Inflammatory macrophage treated with lipopolysaccharide for 1 hour (primary cell): ENCODE measurements at regions not wholly inside any gene's neighbourhood (a gene's known extent, or its start where the extent isn't known, plus 50 kb on each side); places are given as distances from the start of the nearest gene placed in this dataset.
"Not testable (repeated sequence)": the region's sequence is repeated elsewhere in the genome, so short reads cannot be mapped to it uniquely, and the experiment has no call there.

Experiments used
- DNase-seq, 2 donors: peaks; one replicate each; pipeline ENCODE4 v3.0.0-alpha.2; 2020 to 2022

DNA sequence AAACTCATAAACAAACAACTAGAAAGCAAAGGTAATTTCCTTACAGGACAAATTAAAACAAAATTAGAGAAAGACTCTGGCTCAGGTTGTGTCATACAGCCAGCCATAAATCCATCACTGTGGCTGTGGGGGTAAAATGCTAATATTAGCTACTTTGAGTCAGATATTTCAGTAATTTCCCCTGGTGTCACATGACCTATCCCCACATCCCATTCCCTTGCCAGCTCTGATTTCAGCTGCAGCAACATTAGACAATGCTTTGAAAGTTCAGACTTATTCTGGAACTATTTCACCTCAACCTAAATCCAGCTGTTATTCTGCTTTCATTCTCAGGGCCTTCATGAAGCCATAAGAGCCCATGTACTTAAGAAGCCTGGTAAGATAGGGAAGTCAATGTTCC is 55.3 kb downstream of the RPL10L start:
- DNase-seq = peak in 1 of 2 donors; percentile 20

- DNase-seq = no peak
Measured at GRCh38 chr14:46582826-46583225, 68.8 kb downstream of the RPL10L start.

- DNase-seq = peak; percentile 54 to 70
Measured at GRCh38 chr14:46581036-46581671, 70.4 kb downstream of the RPL10L start.

DNA sequence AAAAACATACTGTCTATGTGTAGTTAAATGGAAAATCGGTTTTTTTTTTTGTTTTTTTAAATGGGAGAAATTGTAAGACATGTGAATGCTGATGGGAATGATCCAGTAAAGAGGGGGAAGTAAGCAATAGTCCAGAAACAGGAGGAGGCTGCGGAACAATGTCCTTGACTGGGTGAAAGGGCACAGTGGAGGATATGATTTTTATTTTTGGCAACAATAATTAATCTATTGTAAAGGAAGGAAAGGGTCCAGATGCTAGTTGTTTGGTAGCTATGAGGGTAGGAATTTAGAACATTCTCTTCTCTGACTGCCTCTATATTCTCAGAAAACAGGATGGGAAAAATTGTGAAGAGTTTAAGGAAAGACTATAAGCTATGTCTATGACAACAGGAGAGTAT is 76.6 kb downstream of the RPL10L start:
- DNase-seq = no peak

- DNase-seq = peak; percentile 37 to 46
Measured at GRCh38 chr14:46574221-46574977, 77.2 kb downstream of the RPL10L start.

DNA sequence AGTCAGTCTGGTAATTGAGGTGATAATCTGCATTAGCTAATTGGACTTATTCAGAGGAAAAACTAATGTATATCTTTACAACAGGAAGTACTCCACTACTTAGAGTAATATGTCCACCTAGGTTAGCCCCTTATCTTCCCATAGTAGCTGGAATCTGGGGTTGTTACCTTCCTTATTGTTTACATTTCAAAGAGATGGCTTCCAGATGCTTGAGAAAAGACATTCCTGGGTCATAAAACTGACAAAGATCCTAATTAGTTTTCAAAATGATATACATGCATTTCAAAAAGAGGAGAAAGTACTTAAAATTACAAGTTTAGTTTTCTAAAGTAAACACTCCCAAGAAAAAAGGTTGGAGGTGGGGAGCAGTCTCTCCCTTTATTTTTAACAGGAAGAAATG is 78.1 kb downstream of the RPL10L start:
- no peak for DNase-seq

GRCh38 chr14:46571970-46572369 is 79.6 kb downstream of the RPL10L start:
- DNase-seq = no peak

GRCh38 chr14:46568161-46568560 is 83.4 kb downstream of the RPL10L start:
- DNase-seq = not testable (repeated sequence)

GRCh38 chr14:46550836-46551235 is 100.7 kb downstream of the RPL10L start:
- DNase-seq = no peak

DNA sequence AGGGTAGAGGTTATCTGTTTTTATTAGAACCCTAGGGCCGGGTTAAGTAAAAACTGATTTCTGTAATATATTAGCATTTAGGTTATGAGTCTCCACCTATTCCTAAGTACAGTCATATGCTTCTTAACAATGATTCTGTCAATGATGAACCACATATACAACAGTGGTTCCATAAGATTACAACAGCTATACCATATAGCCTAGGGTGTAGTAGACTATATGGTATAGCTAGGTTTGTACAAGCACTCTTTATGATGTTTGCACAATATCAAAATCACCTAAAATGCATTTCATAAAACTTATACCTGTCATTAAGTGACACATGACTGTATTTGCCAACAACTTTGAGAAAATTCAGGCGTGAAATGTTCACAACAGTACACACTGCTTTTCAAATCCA is 110.6 kb downstream of the RPL10L start:
- DNase-seq = no peak

DNA sequence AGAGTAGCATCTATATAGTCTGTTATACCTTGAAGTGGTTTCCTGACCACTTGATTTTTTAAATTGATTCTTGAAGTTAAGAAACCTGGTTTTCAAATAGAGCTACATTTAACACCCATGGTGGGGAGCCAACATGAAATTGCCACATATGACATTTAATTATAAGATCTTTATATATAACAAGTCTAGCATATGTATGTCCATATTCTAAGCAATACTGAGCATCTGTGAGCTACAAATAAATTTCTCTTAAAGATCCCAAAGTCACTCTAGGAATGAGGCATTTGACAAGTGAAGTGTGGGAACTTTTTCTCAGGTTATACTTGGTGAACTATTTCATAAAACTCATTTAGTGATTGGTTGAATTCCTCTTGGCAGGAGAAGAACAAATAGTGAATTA is 132.5 kb downstream of the RPL10L start:
- no peak for DNase-seq

DNA sequence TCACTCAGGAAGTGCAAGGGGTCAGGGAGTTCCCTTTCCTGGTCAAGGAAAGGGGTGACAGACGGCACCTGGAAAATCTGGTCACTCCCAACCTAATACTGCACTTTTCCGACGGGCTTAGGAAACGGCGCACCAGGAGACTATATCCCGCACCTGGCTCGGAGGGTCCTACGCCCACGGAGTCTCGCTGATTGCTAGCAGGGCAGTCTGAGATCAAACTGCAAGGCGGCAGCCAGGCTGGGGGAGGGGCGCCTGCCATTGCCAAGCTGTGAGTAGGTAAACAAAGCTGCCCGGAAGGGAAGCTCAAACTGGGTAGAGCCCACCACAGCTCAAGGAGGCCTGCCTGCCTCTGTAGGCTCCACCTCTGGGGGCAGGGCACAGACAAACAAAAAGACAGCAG is 142.8 kb downstream of the RPL10L start:
- not testable (repeated sequence) for DNase-seq

DNA sequence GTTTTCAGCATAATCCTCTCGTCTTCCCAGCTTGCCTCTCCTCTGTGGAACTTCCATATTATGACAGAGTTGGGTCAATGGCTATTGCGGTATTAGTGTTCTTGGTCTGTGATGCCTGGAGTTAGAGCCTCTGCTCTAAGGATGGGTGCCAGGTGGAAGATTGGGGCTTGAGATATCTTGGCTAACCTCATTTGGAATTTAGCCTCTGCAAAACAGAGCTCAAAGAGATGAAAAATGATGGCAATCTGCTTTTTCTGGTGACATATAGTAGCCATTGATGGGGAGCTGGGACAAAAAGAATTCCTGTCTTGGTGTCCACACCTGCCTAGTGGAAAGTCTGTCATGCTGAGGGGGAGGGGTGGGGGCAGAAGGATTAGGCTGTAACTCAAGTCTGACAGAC is 152.1 kb downstream of the RPL10L start:
- no peak for DNase-seq

- no peak for DNase-seq
Measured at GRCh38 chr14:46496409-46496808, 155.2 kb downstream of the RPL10L start.

- DNase-seq = peak in 1 of 2 donors; percentile 16
Measured at GRCh38 chr14:46490238-46490685, 161.3 kb downstream of the RPL10L start.

DNA sequence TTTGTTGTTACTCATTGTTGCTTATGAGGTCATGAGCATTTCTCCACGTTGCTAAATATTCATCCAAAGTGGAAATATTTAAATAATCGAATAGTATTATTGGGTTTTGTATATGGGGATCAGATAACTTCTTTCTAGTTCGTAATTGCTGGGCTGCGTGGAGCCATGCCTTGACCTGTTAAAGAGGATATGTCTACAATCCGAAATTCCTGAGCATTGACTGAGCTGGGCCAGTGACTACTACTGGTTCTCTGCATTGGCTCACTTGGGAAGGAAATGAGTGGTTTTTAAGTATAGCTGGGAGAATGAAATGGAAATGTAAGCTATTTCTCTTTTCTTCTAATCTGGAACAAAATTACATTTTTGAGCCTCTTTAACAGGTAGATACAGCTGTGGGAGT is 163.2 kb downstream of the RPL10L start:
- no peak for DNase-seq

DNA sequence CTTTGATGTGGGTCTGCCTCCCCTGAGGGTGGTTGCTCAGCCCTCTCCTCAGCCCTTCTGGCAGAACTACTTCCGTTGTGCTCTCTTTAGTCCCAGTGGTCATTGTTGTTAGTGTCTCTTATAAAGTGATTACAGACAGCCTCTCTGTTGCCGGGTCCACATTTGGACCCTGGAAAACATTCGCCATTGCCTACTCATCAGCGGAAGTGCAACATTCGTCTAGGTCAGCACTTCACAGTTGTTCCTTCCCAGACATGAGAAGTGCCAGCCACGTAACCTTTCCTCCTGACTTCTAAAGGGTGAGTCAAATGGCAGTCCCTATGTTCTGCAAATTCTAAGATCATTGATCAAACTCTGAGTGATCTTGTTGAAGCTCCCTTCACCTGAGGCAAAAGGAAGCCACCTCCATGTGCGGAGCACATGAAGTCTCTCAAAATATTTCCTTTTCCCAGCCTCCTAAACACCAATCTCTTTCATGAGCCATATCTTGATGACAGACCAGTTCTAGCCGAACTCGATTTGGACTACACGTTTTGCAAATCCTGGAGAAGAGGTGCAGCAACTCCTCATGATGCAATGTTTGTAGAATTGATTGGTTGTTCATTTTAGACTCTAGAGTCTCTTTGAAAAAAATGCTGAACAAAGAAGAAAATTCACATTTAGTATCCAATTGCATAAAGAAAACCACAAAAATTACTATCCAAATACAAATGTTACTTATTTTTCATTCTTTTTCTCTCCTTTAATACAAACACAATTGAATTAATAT is 163.8 kb downstream of the RPL10L start:
- DNase-seq = no peak

DNA sequence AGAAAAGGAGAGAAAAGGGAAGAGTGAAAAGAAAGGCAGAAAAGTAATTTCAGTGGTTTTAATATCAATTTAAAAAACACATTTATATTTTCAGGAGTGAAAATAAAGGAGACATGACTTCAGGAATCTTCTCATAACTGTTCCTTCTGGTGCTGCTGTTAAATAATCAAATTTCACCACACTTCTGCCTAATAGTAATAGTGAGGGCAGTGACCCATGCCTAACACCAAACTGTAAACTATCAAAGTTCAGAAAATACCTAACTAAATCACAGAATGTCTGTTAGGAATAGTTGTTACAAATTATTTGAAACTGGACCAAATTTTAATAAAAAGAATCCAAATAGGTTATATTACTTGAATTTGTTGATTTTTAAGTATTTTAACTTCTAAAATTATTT is 169.4 kb downstream of the RPL10L start:
- DNase-seq = no peak

DNA sequence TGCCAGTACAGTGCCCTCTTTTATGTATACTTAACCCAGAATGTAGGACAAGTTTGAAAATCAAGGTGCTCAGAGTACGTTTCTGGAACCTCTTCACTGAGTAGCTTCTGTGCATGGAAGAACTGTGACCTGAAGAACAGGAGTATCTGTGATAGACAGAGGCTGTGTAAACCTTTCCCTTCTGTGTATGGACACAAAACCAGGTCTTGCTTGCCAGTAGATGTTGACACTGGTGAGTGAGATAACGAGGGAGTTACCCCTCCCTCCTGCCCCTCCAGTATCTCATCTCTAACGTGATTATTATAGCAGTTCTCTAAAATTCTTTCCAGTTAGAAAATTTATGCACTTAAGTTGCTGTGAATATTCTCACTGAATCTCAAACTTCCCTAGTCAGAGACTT is 170.8 kb downstream of the RPL10L start:
- no peak for DNase-seq

GRCh38 chr14:46472261-46472660 is 179.3 kb downstream of the RPL10L start:
- no peak for DNase-seq

GRCh38 chr14:46464341-46464740 is 187.2 kb downstream of the RPL10L start:
- DNase-seq = no peak

DNA sequence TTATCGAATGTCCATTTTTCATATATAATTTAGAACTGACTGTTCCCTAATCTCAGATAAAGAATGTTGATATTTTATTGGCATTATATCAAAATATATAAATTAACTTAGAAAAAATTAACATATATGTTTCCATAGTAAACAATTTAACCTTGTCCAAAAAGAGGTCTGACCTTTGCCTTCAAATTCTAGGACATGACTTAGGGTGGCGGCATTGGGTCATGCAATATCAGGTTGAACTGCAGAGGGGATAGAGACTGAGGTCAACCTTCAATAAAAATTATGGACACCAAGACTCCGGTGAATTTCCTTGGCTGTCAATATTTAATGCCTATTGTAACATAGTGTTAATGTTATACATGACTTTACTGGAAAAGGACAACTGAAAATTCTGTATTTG is 199.8 kb downstream of the RPL10L start:
- no peak for DNase-seq

DNA sequence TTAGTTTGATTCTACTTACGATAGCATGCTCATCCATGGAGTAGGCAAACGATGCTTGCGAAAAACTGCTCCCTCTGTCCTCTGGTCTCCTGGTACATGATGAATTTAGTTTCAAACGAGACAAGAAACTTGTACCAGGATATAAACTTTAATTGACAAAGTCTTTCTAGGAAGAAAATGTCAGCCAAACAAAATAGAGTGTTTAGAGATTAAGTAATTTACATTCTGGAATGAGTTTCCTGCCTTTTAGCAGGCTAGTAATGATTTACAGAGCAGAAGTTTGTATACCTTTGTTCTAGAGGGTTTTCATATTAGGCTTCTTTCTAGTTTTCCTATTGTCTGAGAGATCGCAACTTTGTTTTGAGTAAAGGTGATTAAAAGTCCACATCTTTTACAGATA is 206.9 kb downstream of the RPL10L start:
- no peak for DNase-seq

DNA sequence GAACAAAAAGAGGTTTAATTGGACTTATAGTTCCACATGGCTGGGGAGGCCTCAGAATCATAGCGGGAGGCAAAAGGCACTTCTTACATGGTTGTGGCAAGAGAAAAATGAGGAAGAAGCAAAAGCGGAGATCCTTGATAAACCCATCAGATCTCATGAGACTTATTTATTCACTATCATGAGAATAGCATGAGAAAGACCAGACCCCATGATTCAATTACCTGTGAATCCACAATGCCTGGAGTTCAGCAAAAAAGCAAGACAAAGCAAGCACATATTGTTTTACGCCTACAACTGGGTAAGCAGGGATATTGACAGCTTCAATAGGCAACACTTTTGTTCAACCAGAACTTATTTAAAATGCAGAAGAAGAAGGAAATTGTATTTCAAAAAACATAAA is 218.2 kb downstream of the RPL10L start:
- DNase-seq = no peak
